Adrenal gland (tissue), 9 donors: ENCODE measurements at regions not wholly inside any gene's neighbourhood (a gene's known extent, or its start where the extent isn't known, plus 50 kb on each side); places are given as distances from the start of the nearest gene placed in this dataset.

Source experiments
- DNase-seq, 7 donors: peaks; one replicate each; pipeline ENCODE4 v3.0.0-alpha.2; 2019 to 2020
- H3K27ac ChIP-seq, 5 donors: fragments of 200-600 bp; sonication (generic) in 4 of 5; 1 replicate in 3 of 5; 2 replicates in 2 of 5; pipeline versions ENCODE4 v1.5.1 to v1.8.0; 2016 to 2020; ENCODE audit warnings: mild to moderate bottlenecking in 1 of 5
- H3K27me3 ChIP-seq: fragments of 200-600 bp; 2 replicates; pipeline ENCODE4 v1.8.0; 2021
- H3K36me3 ChIP-seq, 2 donors: fragments of 200-600 bp; replicated peaks in 1 of 2; 1 replicate in 1 of 2; 2 replicates in 1 of 2; pipeline versions ENCODE4 v1.5.1 to v1.8.0; 2018 to 2022
- H3K4me1 ChIP-seq, 2 donors: fragments of 200-600 bp; replicated peaks in 1 of 2; 1 replicate in 1 of 2; 2 replicates in 1 of 2; pipeline versions ENCODE4 v1.5.1 to v1.8.0; 2018 to 2021
- H3K4me3 ChIP-seq, 4 donors: fragments of 200-600 bp; sonication (generic) in 3 of 4; one replicate each; pipeline ENCODE4 v1.5.1; 2016 to 2018
- H3K9me3 ChIP-seq, 3 donors: fragments of 200-600 bp; sonication (generic) in 1 of 3; replicated peaks in 1 of 3; 1 replicate in 2 of 3; 2 replicates in 1 of 3; pipeline versions ENCODE4 v1.5.1 to v1.8.0; 2016 to 2021
- CTCF ChIP-seq, 6 experiments: fragments of 450-650 bp in 4 of 6; fragments of 200-600 bp in 2 of 6; sonication (generic) in 1 of 6; IDR thresholded peaks; 1 replicate in 5 of 6; 2 replicates in 1 of 6; pipeline versions ENCODE4 v1.5.1 to v1.8.0; 2016 to 2021; ENCODE audit warnings: antibody characterized with exemption in 6 of 6, mild to moderate bottlenecking in 2 of 6, moderate library complexity in 1 of 6
- POLR2A ChIP-seq, 2 donors: fragments of 450-650 bp; IDR thresholded peaks; one replicate each; pipeline ENCODE4 v1.6.1; 2017; ENCODE audit warnings: antibody characterized with exemption in 2 of 2, mild to moderate bottlenecking in 2 of 2, moderate library complexity in 1 of 2
- WGBS, 4 donors: extraction: QIAGEN DNeasy Blood & Tissue Kit in 2 of 4; methylation state at CpG; one replicate each; pipeline versions ENCODE4 v1.1.5 to v1.1.7; 2013 to 2017; 5-methylcytosine and 5-hydroxymethylcytosine counted together
- intact Hi-C, 2 donors: fragments of 100-400 bp; cut with DNase I; formaldehyde crosslinking; loops; one replicate each; pipeline versions ENCODE4 v1.14.1 to v1.15.0; 2022 to 2023
- donor health status: healthy with polysubstance abuse.
- donor health status: Bipolar disorder and iron deficiency.
- donor health status: DM: yes; HTN: yes; CAD: no.
- donor health status: DM: no; HTN: no; CAD: no.
- donor health status: DM: no; HTN: no; CAD: no.

GRCh38 chr15:31834654-31835053 is 195.7 kb upstream of the CHRNA7 start:
- intact Hi-C loops, result no loop called here
- H3K4me1 ChIP-seq, result no peaks in the 10 kb centered on the region
- WGBS, 4 donors, result 71 to 79% (median 76%) methylated on average over 3 of the region's 3 CpGs
- H3K36me3 ChIP-seq, result no peaks in the 10 kb centered on the region
- H3K27me3 ChIP-seq, result no peaks in the 10 kb centered on the region
- H3K9me3 ChIP-seq, result no peaks in the 10 kb centered on the region
- TF ChIP-seq POLR2A (IDR thresholded peaks at IDR 0.05) (no peak), CTCF (IDR thresholded peaks at IDR 0.05) (no peak)
- H3K4me3 ChIP-seq, result no peak overlapping the region
- DNase-seq, result peak in 1 of 7 donors; percentile 44
- no peak overlapping the region for H3K27ac ChIP-seq

- H3K27me3 ChIP-seq, result no peaks in the 10 kb centered on the region
- no peaks in the 10 kb centered on the region for H3K9me3 ChIP-seq
- TF ChIP-seq POLR2A (IDR thresholded peaks at IDR 0.05), result no peak
- no peak for TF ChIP-seq CTCF (IDR thresholded peaks at IDR 0.05)
- H3K36me3 ChIP-seq, result no peaks in the 10 kb centered on the region
- no peak overlapping the region for H3K4me3 ChIP-seq
- 78 to 91% (median 86%) methylated on average over 3 of the region's 3 CpGs for WGBS, 4 donors
- DNase-seq, result no peak
- H3K27ac ChIP-seq, result no peak overlapping the region
- peaks cover 0 to 16% of the 10 kb centered on the region in 2 donors for H3K4me1 ChIP-seq
- intact Hi-C loops, result no loop called here
Measured at GRCh38 chr15:31839388-31839787, 190.9 kb upstream of the CHRNA7 start.

GRCh38 chr15:31840849-31841476 is 189.4 kb upstream of the CHRNA7 start:
- no peak for DNase-seq
- Histone ChIP-seq H3K9me3 (no peaks in the 10 kb centered on the region), H3K4me1 (peaks cover 0 to 16% of the 10 kb centered on the region in 2 donors), H3K4me3 (no peak overlapping the region), H3K36me3 (no peaks in the 10 kb centered on the region), H3K27ac (no peak overlapping the region), H3K27me3 (no peaks in the 10 kb centered on the region)
- intact Hi-C loops, result no loop called here
- WGBS, 4 donors, result 80 to 88% (median 86%) methylated on average over 9 of the region's 9 CpGs
- TF ChIP-seq POLR2A (IDR thresholded peaks at IDR 0.05), result no peak
- TF ChIP-seq CTCF (IDR thresholded peaks at IDR 0.05), result no peak

- H3K9me3 ChIP-seq, result no peaks in the 10 kb centered on the region
- DNase-seq, result peak in 2 of 7 donors; percentile 4 to 34
- no peaks in the 10 kb centered on the region for H3K27me3 ChIP-seq
- peaks cover 0 to 16% of the 10 kb centered on the region in 2 donors for H3K4me1 ChIP-seq
- WGBS, 4 donors, result 40 to 55% (median 47%) methylated on average over 6 of the region's 6 CpGs
- H3K4me3 ChIP-seq, result no peak overlapping the region
- intact Hi-C loops, result no loop called here
- TF ChIP-seq CTCF (IDR thresholded peaks at IDR 0.05), result no peak
- TF ChIP-seq POLR2A (IDR thresholded peaks at IDR 0.05), result no peak
- no peak overlapping the region for H3K27ac ChIP-seq
- no peaks in the 10 kb centered on the region for H3K36me3 ChIP-seq
Measured at GRCh38 chr15:31842532-31843195, 187.7 kb upstream of the CHRNA7 start.
